ENCODE measurements at regions not wholly inside any gene's neighbourhood (a gene's known extent, or its start where the extent isn't known, plus 50 kb on each side); places are given as distances from the start of the nearest gene placed in this dataset.
A peak's percentile ranks its signal among the peaks of the same experiment; 100 is the strongest.

GRCh38 chr9:2465516-2465915, 156.1 kb upstream of the VLDLR start:
- DNase-seq: no peak

- DNase-seq: no peak
Observed at GRCh38 chr9:2465921-2466460, 155.6 kb upstream of the VLDLR start.

GRCh38 chr9:2466703-2467102, 154.9 kb upstream of the VLDLR start:
- no peak for DNase-seq

- DNase-seq: peak; percentile 53 to 60
Observed at GRCh38 chr9:2469681-2470221, 151.8 kb upstream of the VLDLR start.

- DNase-seq: no peak
Observed at GRCh38 chr9:2473681-2474080, 147.9 kb upstream of the VLDLR start.

GRCh38 chr9:2477755-2478154, 143.8 kb upstream of the VLDLR start:
- DNase-seq: no peak

- no peak for DNase-seq
Observed at GRCh38 chr9:2478421-2478820, 143.2 kb upstream of the VLDLR start.

GRCh38 chr9:2479056-2479565, 142.5 kb upstream of the VLDLR start:
- DNase-seq: no peak

- DNase-seq: no peak
Observed at GRCh38 chr9:2480255-2480837, 141.2 kb upstream of the VLDLR start.

GRCh38 chr9:2481216-2481615, 140.4 kb upstream of the VLDLR start:
- no peak for DNase-seq

- DNase-seq: no peak
Observed at GRCh38 chr9:2486988-2487387, 134.6 kb upstream of the VLDLR start.

- DNase-seq: no peak
Observed at GRCh38 chr9:2489838-2490314, 131.7 kb upstream of the VLDLR start.

- no peak for DNase-seq
Observed at GRCh38 chr9:2492161-2492560, 129.4 kb upstream of the VLDLR start.

GRCh38 chr9:2493109-2493508, 128.5 kb upstream of the VLDLR start:
- peak; percentile 13 to 18 for DNase-seq

GRCh38 chr9:2493529-2493928, 128.1 kb upstream of the VLDLR start:
- DNase-seq: no peak

- DNase-seq: no peak
Observed at GRCh38 chr9:2494562-2494961, 127.0 kb upstream of the VLDLR start.

- DNase-seq: no peak
Observed at GRCh38 chr9:2495221-2496005, 126.2 kb upstream of the VLDLR start.

GRCh38 chr9:2496169-2496568, 125.4 kb upstream of the VLDLR start:
- DNase-seq: no peak

- DNase-seq: no peak
Observed at GRCh38 chr9:2496934-2497333, 124.7 kb upstream of the VLDLR start.

- DNase-seq: no peak
Observed at GRCh38 chr9:2497666-2498400, 123.8 kb upstream of the VLDLR start.

- no peak for DNase-seq
Observed at GRCh38 chr9:2502210-2502609, 119.4 kb upstream of the VLDLR start.

GRCh38 chr9:2502760-2503159, 118.8 kb upstream of the VLDLR start:
- DNase-seq: no peak

- DNase-seq: no peak
Observed at GRCh38 chr9:2506321-2506720, 115.3 kb upstream of the VLDLR start.
